Stimulated activated naive B cell treated with anti-CD40 and anti-IgM and Interleukin-4, amounts not matched to agents 10 μg/mL and 1 μg/mL and 100 μg/mL, for 72 hours (primary cell): ENCODE measurements at regions not wholly inside any gene's neighbourhood (a gene's known extent, or its start where the extent isn't known, plus 50 kb on each side); places are given as distances from the start of the nearest gene placed in this dataset.
"Not testable (repeated sequence)": the region's sequence is repeated elsewhere in the genome, so short reads cannot be mapped to it uniquely, and the experiment has no call there.

Source experiments
- ATAC-seq, 2 donors: fragments of 150-1000 bp; cut with Tn5 transposase; replicated peaks; 2 replicates each; pipeline ENCODE4 v1.10.0; 2021; ENCODE audit warnings: moderate library complexity in 1 of 2
- DNase-seq: peaks from one replicate; pipeline ENCODE4 v3.0.0; 2021
- H3K27ac Mint-ChIP-seq: one replicate; pipeline ENCODE4 v1.8.0; 2022; ENCODE audit warnings: mild to moderate bottlenecking, mixed read lengths
- H3K27me3 Mint-ChIP-seq, 2 donors: one replicate each; pipeline ENCODE4 v1.8.0; 2022; ENCODE audit warnings: mixed read lengths in 2 of 2
- H3K36me3 Mint-ChIP-seq, 2 donors: one replicate each; pipeline ENCODE4 v1.8.0; 2022; ENCODE audit warnings: mixed read lengths in 2 of 2, mild to moderate bottlenecking in 1 of 2
- H3K4me1 Mint-ChIP-seq, 2 donors: one replicate each; pipeline ENCODE4 v1.8.0; 2022; ENCODE audit warnings: mixed read lengths in 2 of 2, mild to moderate bottlenecking in 1 of 2
- H3K4me3 Mint-ChIP-seq, 2 donors: one replicate each; pipeline ENCODE4 v1.8.0; 2022; ENCODE audit warnings: mild to moderate bottlenecking in 2 of 2, mixed read lengths in 2 of 2, moderate library complexity in 1 of 2
- H3K9me3 Mint-ChIP-seq, 2 donors: one replicate each; pipeline ENCODE4 v1.8.0; 2022; ENCODE audit warnings: mixed read lengths in 2 of 2, mild to moderate bottlenecking in 1 of 2

GRCh38 chr16:17911578-17911977 is 425.0 kb downstream of the NPIPA8 start:
- H3K4me1 Mint-ChIP-seq, H3K36me3 Mint-ChIP-seq, H3K4me3 Mint-ChIP-seq, H3K27me3 Mint-ChIP-seq, ATAC-seq, DNase-seq, H3K27ac Mint-ChIP-seq: not testable (repeated sequence)
- peaks cover 16 to 19% of the 10 kb centered on the region in 2 donors for H3K9me3 Mint-ChIP-seq

GRCh38 chr16:17906626-17907025 is 429.9 kb downstream of the NPIPA8 start:
- not testable (repeated sequence) for DNase-seq, H3K4me1 Mint-ChIP-seq, H3K27me3 Mint-ChIP-seq, H3K4me3 Mint-ChIP-seq, ATAC-seq, H3K36me3 Mint-ChIP-seq, H3K27ac Mint-ChIP-seq
- H3K9me3 Mint-ChIP-seq = peaks cover 19 to 20% of the 10 kb centered on the region in 2 donors

- Mint-ChIP-seq H3K4me3 (no peak overlapping the region), H3K4me1 (no peaks in the 10 kb centered on the region), H3K27me3 (no peaks in the 10 kb centered on the region), H3K9me3 (peaks cover 8% of the 10 kb centered on the region in 2 donors), H3K36me3 (no peaks in the 10 kb centered on the region), H3K27ac (no peak overlapping the region)
- DNase-seq (no peak), ATAC-seq (no peak)
These were observed 430.5 kb upstream of the XYLT1 start for GRCh38 chr16:17901309-17901708.

GRCh38 chr16:17899141-17899540 is 428.4 kb upstream of the XYLT1 start:
- Mint-ChIP-seq H3K4me1 (no peaks in the 10 kb centered on the region), H3K27ac (no peak overlapping the region), H3K9me3 (peaks cover 0 to 1% of the 10 kb centered on the region in 2 donors), H3K27me3 (peaks cover 0 to 8% of the 10 kb centered on the region in 2 donors), H3K4me3 (no peak overlapping the region), H3K36me3 (no peaks in the 10 kb centered on the region)
- no peak for ATAC-seq
- DNase-seq = no peak

- H3K27me3 Mint-ChIP-seq = peaks cover 16 to 18% of the 10 kb centered on the region in 2 donors
- no peaks in the 10 kb centered on the region for H3K36me3 Mint-ChIP-seq
- H3K4me3 Mint-ChIP-seq = no peak overlapping the region
- no peak overlapping the region for H3K27ac Mint-ChIP-seq
- no peak for DNase-seq
- H3K9me3 Mint-ChIP-seq = peaks cover 2 to 6% of the 10 kb centered on the region in 2 donors
- no peak for ATAC-seq
- H3K4me1 Mint-ChIP-seq = no peaks in the 10 kb centered on the region
These were observed 417.2 kb upstream of the XYLT1 start for GRCh38 chr16:17887963-17888362.

- DNase-seq = no peak
- H3K36me3 Mint-ChIP-seq = no peaks in the 10 kb centered on the region
- ATAC-seq = no peak
- no peak overlapping the region for H3K27ac Mint-ChIP-seq
- no peak overlapping the region for H3K4me3 Mint-ChIP-seq
- H3K4me1 Mint-ChIP-seq = no peaks in the 10 kb centered on the region
- peaks cover 12 to 15% of the 10 kb centered on the region in 2 donors for H3K27me3 Mint-ChIP-seq
- no peaks in the 10 kb centered on the region for H3K9me3 Mint-ChIP-seq
These were observed 415.0 kb upstream of the XYLT1 start for GRCh38 chr16:17885659-17886207.

- no peak overlapping the region for H3K4me3 Mint-ChIP-seq
- no peak for DNase-seq
- no peak overlapping the region for H3K27ac Mint-ChIP-seq
- ATAC-seq = no peak
- H3K36me3 Mint-ChIP-seq = no peaks in the 10 kb centered on the region
- H3K9me3 Mint-ChIP-seq = peaks cover 0 to 2% of the 10 kb centered on the region in 2 donors
- no peaks in the 10 kb centered on the region for H3K4me1 Mint-ChIP-seq
- H3K27me3 Mint-ChIP-seq = peaks cover 13 to 25% of the 10 kb centered on the region in 2 donors
These were observed 407.1 kb upstream of the XYLT1 start for GRCh38 chr16:17877821-17878360.

GRCh38 chr16:17866996-17867395 is 396.2 kb upstream of the XYLT1 start:
- H3K4me1 Mint-ChIP-seq = no peaks in the 10 kb centered on the region
- no peaks in the 10 kb centered on the region for H3K9me3 Mint-ChIP-seq
- ATAC-seq (no peak), DNase-seq (no peak)
- peaks cover 0 to 4% of the 10 kb centered on the region in 2 donors for H3K27me3 Mint-ChIP-seq
- no peak overlapping the region for H3K4me3 Mint-ChIP-seq
- no peaks in the 10 kb centered on the region for H3K36me3 Mint-ChIP-seq
- no peak overlapping the region for H3K27ac Mint-ChIP-seq

GRCh38 chr16:17861981-17862479 is 391.3 kb upstream of the XYLT1 start:
- ATAC-seq (no peak), DNase-seq (no peak)
- peaks cover 8 to 10% of the 10 kb centered on the region in 2 donors for H3K27me3 Mint-ChIP-seq
- H3K9me3 Mint-ChIP-seq = peaks cover 0 to 1% of the 10 kb centered on the region in 2 donors
- H3K4me3 Mint-ChIP-seq = no peak overlapping the region
- H3K27ac Mint-ChIP-seq = no peak overlapping the region
- H3K36me3 Mint-ChIP-seq = no peaks in the 10 kb centered on the region
- H3K4me1 Mint-ChIP-seq = no peaks in the 10 kb centered on the region

GRCh38 chr16:17858061-17858460 is 387.3 kb upstream of the XYLT1 start:
- Mint-ChIP-seq H3K36me3 (no peaks in the 10 kb centered on the region), H3K4me3 (no peak overlapping the region), H3K27ac (no peak overlapping the region), H3K4me1 (peaks cover 5% of the 10 kb centered on the region in 2 donors), H3K9me3 (peaks cover 8 to 9% of the 10 kb centered on the region in 2 donors), H3K27me3 (peaks cover 6 to 8% of the 10 kb centered on the region in 2 donors)
- no peak for DNase-seq
- no peak for ATAC-seq

GRCh38 chr16:17853958-17854357 is 383.2 kb upstream of the XYLT1 start:
- Mint-ChIP-seq H3K27ac (no peak overlapping the region), H3K36me3 (no peaks in the 10 kb centered on the region), H3K4me3 (no peak overlapping the region), H3K9me3 (peaks cover 10 to 14% of the 10 kb centered on the region in 2 donors), H3K27me3 (peaks cover 0 to 2% of the 10 kb centered on the region in 2 donors), H3K4me1 (peaks cover 5 to 7% of the 10 kb centered on the region in 2 donors)
- DNase-seq = no peak
- ATAC-seq = no peak

GRCh38 chr16:17852977-17853702 is 382.4 kb upstream of the XYLT1 start:
- peak; percentile 88 to 96 for ATAC-seq
- Mint-ChIP-seq H3K27ac (no peak overlapping the region), H3K36me3 (no peaks in the 10 kb centered on the region), H3K4me3 (no peak overlapping the region), H3K9me3 (peaks cover 10 to 14% of the 10 kb centered on the region in 2 donors), H3K4me1 (peaks cover 5 to 7% of the 10 kb centered on the region in 2 donors), H3K27me3 (peaks cover 0 to 10% of the 10 kb centered on the region in 2 donors)
- peak; percentile 7 for DNase-seq

GRCh38 chr16:17850581-17851250 is 380.0 kb upstream of the XYLT1 start:
- ATAC-seq = no peak
- Mint-ChIP-seq H3K27ac (no peak overlapping the region), H3K27me3 (peaks cover 0 to 10% of the 10 kb centered on the region in 2 donors), H3K9me3 (peaks cover 6 to 14% of the 10 kb centered on the region in 2 donors), H3K4me1 (peaks cover 5 to 7% of the 10 kb centered on the region in 2 donors), H3K4me3 (no peak overlapping the region), H3K36me3 (no peaks in the 10 kb centered on the region)
- DNase-seq = no peak

GRCh38 chr16:17847234-17847795 is 376.6 kb upstream of the XYLT1 start:
- no peak for DNase-seq
- no peak overlapping the region for H3K4me3 Mint-ChIP-seq
- H3K27me3 Mint-ChIP-seq = peaks cover 0 to 10% of the 10 kb centered on the region in 2 donors
- no peaks in the 10 kb centered on the region for H3K36me3 Mint-ChIP-seq
- no peaks in the 10 kb centered on the region for H3K9me3 Mint-ChIP-seq
- no peaks in the 10 kb centered on the region for H3K4me1 Mint-ChIP-seq
- H3K27ac Mint-ChIP-seq = no peak overlapping the region
- ATAC-seq = no peak
